Coronary artery (tissue), 2 donors: ENCODE measurements at regions not wholly inside any gene's neighbourhood (a gene's known extent, or its start where the extent isn't known, plus 50 kb on each side); places are given as distances from the start of the nearest gene placed in this dataset.

ENCODE experiments used
- DNase-seq: peaks from one replicate; pipeline ENCODE4 v3.0.0-alpha.2; 2017; ENCODE audit warnings: low spot score
- H3K27ac ChIP-seq, 2 donors: fragments of 200-600 bp; sonication (generic); one replicate each; pipeline ENCODE4 v1.5.1; 2016 to 2019
- H3K4me3 ChIP-seq: fragments of 200-600 bp; sonication (generic); 2 replicates; pipeline ENCODE4 v1.5.1; 2016; ENCODE audit warnings: mild to moderate bottlenecking, moderate library complexity
- TF ChIP-seq, protein P1 (sequence below): fragments of 200-600 bp; sonication (generic); IDR thresholded peaks from one replicate; pipeline ENCODE4 v1.5.1; 2019; ENCODE audit warnings: antibody characterized with exemption

GRCh38 chr1:55322842-55323241, 107.7 kb upstream of the USP24 start:
- DNase-seq, result no peak
- H3K27ac ChIP-seq, result no peak overlapping the region
- H3K4me3 ChIP-seq, result no peak overlapping the region
- TF ChIP-seq, protein P1, sequence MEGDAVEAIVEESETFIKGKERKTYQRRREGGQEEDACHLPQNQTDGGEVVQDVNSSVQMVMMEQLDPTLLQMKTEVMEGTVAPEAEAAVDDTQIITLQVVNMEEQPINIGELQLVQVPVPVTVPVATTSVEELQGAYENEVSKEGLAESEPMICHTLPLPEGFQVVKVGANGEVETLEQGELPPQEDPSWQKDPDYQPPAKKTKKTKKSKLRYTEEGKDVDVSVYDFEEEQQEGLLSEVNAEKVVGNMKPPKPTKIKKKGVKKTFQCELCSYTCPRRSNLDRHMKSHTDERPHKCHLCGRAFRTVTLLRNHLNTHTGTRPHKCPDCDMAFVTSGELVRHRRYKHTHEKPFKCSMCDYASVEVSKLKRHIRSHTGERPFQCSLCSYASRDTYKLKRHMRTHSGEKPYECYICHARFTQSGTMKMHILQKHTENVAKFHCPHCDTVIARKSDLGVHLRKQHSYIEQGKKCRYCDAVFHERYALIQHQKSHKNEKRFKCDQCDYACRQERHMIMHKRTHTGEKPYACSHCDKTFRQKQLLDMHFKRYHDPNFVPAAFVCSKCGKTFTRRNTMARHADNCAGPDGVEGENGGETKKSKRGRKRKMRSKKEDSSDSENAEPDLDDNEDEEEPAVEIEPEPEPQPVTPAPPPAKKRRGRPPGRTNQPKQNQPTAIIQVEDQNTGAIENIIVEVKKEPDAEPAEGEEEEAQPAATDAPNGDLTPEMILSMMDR, result no peak

- TF ChIP-seq, protein P1, result no peak
- DNase-seq, result no peak
These were observed 106.8 kb upstream of the USP24 start for GRCh38 chr1:55321942-55322341.

DNA sequence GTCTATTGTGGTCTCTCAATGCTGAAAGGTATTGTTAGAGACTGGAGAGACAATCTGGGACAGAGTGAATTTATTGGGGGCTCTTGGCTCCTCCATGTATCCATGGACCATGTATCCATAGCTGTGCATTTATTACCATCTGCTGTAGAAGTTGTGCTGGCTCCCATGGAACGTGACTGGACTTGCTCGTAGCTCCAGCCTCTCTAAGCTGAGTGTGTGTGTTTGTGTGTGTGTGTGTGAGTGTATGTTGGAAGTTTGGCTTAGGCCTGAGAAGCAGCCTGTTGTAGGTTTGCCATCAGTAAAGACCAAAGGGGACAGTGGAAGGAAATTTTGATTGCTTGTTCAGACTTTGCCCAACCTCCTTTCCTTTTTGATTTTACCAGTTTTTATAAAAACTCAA, 105.7 kb upstream of the USP24 start:
- DNase-seq, result no peak
- TF ChIP-seq, protein P1, result no peak
- H3K4me3 ChIP-seq, result no peak overlapping the region
- no peak overlapping the region for H3K27ac ChIP-seq

More at GRCh38 chr1:55321942-55322341, 106.8 kb upstream of the USP24 start:
- Histone ChIP-seq H3K27ac (no peak overlapping the region), H3K4me3 (no peak overlapping the region)

DNA sequence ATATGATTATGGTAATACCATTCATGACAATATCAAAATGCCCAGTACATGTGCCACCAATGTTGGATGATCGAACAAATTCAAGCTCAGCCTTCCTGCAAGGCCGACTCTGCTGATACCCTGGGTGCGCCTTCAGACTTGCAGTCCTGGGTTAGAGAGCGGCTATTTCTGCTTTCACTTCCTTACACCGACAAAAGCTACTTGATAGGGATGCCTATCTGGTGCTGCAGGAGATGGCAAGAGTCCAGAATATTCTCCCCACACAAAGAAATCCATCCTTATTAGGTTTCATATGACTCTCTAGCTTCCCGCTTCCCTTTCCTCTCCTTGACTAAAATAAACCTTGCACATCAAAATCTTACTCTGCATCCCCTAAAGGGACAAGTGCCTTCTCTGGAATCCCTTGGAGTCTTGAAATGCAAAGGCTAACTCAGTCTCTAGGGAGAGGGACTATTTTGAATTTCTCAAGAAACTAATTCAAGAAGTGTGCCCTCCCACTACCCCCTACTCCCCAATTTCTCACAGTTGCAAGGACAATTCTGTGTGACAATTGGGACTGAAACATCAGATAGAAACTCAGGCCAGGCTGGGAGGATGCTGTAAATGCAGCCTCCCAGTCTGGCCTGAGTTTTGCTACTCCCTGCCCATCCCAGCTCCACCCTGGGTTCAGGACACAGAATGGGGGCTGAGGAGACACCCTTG, 103.1 kb upstream of the USP24 start:
- Histone ChIP-seq H3K4me3 (no peak overlapping the region), H3K27ac (no peak overlapping the region)
- TF ChIP-seq, protein P1, result no peak
- DNase-seq, result no peak

DNA sequence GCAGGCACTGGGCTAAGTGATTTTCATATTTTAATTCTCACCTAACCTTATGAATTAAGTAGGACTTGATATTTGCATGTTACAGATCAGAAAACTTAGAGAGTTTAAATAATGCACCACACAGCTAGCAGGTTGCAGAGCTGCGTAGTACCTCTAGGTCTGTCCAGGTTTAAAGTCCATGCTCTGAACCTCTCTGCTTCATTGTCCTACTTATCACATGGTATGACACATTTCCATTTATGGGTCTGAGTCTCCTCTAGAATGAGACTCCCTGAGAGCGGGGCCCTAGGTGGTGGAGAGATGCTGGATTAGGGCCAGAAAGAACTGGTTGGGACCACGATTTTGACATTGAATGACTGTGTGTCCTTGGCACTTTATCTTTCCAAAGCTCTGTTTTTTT, 102.5 kb upstream of the USP24 start:
- no peak overlapping the region for H3K4me3 ChIP-seq
- TF ChIP-seq, protein P1, result no peak
- no peak for DNase-seq
- no peak overlapping the region for H3K27ac ChIP-seq

- no peak overlapping the region for H3K4me3 ChIP-seq
- H3K27ac ChIP-seq, result no peak overlapping the region
These were observed 101.9 kb upstream of the USP24 start for GRCh38 chr1:55316947-55317662.

More at GRCh38 chr1:55316947-55317662, 101.9 kb upstream of the USP24 start:
- no peak for DNase-seq
- TF ChIP-seq, protein P1, result no peak
